CD4-positive, alpha-beta memory T cell (primary cell): ENCODE measurements at regions not wholly inside any gene's neighbourhood (a gene's known extent, or its start where the extent isn't known, plus 50 kb on each side); places are given as distances from the start of the nearest gene placed in this dataset.

Source experiments
- CTCF ChIA-PET: fragments of 350-600 bp; sonication (Branson Sonifier 250); formaldehyde crosslinking; loops from one replicate; lab custom pipeline; 2021; ENCODE audit warnings: inconsistent platforms; ENCODE audit not compliant: partially characterized antibody; lab: Charles Lee
- POLR2A ChIA-PET: fragments of 350-600 bp; sonication (Branson Sonifier 250); formaldehyde crosslinking; loops from one replicate; lab custom pipeline; 2021; ENCODE audit not compliant: partially characterized antibody; lab: Charles Lee
- DNase-seq, 5 donors: peaks; one replicate each; pipeline versions ENCODE4 v3.0.0 to v3.0.0-alpha.2; 2020 to 2022; ENCODE audit warnings: mixed read lengths in 1 of 5
- H3K27ac ChIP-seq: one replicate; pipeline ENCODE4 v1.7.0; 2013; ENCODE audit warnings: low read depth, low read length
- H3K27me3 ChIP-seq: 2 replicates; pipeline ENCODE4 v1.7.0; 2013; ENCODE audit warnings: mild to moderate bottlenecking, low read length, moderate library complexity; ENCODE audit not compliant: insufficient read depth
- H3K36me3 ChIP-seq: 2 replicates; pipeline ENCODE4 v1.7.0; 2013; ENCODE audit warnings: mild to moderate bottlenecking, low read length, moderate library complexity; ENCODE audit not compliant: insufficient read depth
- H3K4me1 ChIP-seq: 2 replicates; pipeline ENCODE4 v1.7.0; 2013; ENCODE audit warnings: mild to moderate bottlenecking, low read length, moderate library complexity; ENCODE audit not compliant: insufficient read depth
- H3K4me3 ChIP-seq, 2 donors: one replicate each; pipeline ENCODE4 v1.7.0; 2013; ENCODE audit warnings: low read length in 2 of 2, mild to moderate bottlenecking in 1 of 2
- H3K9me3 ChIP-seq, 2 donors: one replicate each; pipeline ENCODE4 v1.7.0; 2013; ENCODE audit warnings: low read length in 2 of 2, control low read depth in 1 of 2; ENCODE audit not compliant: control insufficient read depth in 1 of 2
- H3K27ac Mint-ChIP-seq, 7 donors: one replicate each; pipeline ENCODE4 v1.8.0; 2020 to 2021; ENCODE audit warnings: mixed read lengths in 7 of 7, mild to moderate bottlenecking in 6 of 7, inconsistent platforms in 3 of 7, moderate library complexity in 3 of 7
- H3K27me3 Mint-ChIP-seq, 2 donors: one replicate each; pipeline ENCODE4 v1.8.0; 2020 to 2021; ENCODE audit warnings: mixed read lengths in 2 of 2
- H3K36me3 Mint-ChIP-seq, 2 donors: one replicate each; pipeline ENCODE4 v1.8.0; 2020 to 2021; ENCODE audit warnings: mixed read lengths in 2 of 2, inconsistent platforms in 1 of 2, mild to moderate bottlenecking in 1 of 2
- H3K4me1 Mint-ChIP-seq, 4 donors: one replicate each; pipeline ENCODE4 v1.8.0; 2020 to 2021; ENCODE audit warnings: mixed read lengths in 4 of 4, mild to moderate bottlenecking in 1 of 4
- H3K4me3 Mint-ChIP-seq, 8 donors: one replicate each; pipeline ENCODE4 v1.8.0; 2020 to 2021; ENCODE audit warnings: mixed read lengths in 8 of 8, mild to moderate bottlenecking in 7 of 8, moderate library complexity in 6 of 8, inconsistent platforms in 3 of 8
- H3K9me3 Mint-ChIP-seq, 8 donors: one replicate each; pipeline ENCODE4 v1.8.0; 2020 to 2021; ENCODE audit warnings: mixed read lengths in 8 of 8, mild to moderate bottlenecking in 5 of 8, inconsistent platforms in 3 of 8, moderate library complexity in 1 of 8
- intact Hi-C: fragments of 100-400 bp; cut with micrococcal nuclease; formaldehyde crosslinking; loops from one replicate; pipeline ENCODE4 v1.15.1; 2023

DNA sequence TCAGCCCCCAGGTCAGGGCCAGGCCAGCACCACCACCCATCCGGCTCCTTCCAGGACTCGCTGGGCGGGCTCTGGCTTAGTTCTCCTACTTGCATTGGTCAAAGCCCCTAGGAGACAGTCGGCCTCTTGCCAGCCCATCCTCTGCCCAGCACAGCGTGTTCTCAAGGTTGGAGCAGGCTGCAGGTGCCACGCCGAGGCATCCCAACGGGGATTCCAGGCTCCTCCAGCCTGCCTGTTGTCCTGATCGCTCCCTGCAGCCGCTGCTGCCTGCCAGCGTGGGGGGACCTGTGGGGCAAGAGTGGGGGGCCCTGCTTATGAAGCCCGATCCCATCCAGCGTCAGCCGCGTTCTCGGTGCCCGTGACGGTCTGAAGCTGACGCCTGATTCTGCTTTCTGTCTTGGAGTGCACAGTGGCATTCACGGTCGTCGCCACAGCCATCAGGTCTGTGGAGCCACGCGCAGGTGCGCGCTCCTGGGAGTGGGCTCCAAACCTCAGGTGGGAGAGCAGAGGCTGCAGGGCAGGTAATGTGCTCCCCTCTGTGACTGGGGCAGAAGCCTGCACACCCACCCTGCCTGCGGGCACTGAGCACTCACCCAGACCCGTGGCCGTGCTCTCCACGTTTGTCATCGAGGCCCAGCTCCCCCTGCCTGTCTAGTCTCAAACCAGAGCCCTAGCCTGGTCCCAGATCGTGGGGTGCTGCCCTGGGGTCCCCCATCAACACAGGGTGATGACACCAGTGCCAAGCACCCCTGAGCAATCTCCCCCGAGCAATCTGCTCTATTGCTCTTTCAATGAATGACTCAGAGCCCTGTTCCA, 991.6 kb downstream of the BRD1 start:
- Mint-ChIP-seq H3K36me3 (no peaks in the 10 kb centered on the region), H3K4me3 (no peak overlapping the region), H3K9me3 (peaks cover 5 to 23% (median 14%) of the 10 kb centered on the region in 8 donors), H3K27ac (no peak overlapping the region), H3K27me3 (no peaks in the 10 kb centered on the region), H3K4me1 (no peaks in the 10 kb centered on the region)
- Histone ChIP-seq H3K9me3 (no peaks in the 10 kb centered on the region), H3K27me3 (no peaks in the 10 kb centered on the region), H3K4me3 (no peak overlapping the region), H3K36me3 (no peaks in the 10 kb centered on the region), H3K4me1 (no peaks in the 10 kb centered on the region), H3K27ac (no peak overlapping the region)
- ChIA-PET CTCF (no interaction called here), POLR2A (no interaction called here)
- intact Hi-C loops: no loop called here
- no peak for DNase-seq

DNA sequence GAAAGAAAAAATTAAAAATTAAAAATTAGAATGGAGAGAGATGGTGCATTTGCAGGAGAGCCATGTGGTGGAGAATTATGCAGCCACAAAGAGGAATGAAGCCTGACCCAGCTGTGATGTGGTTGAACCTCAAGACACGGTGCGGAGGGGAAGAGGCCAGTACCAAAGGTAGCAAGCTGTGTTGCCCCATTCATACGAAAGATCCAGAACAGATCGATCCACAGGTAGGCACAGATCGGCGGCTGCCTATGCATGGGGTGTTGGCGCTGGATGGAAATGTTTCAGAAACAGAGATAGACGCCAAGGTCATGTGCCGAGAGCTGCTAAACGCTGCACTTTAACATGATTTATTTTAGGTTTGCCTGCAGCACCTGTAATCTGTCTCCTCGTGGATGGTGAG, 992.3 kb downstream of the BRD1 start:
- Histone ChIP-seq H3K4me3 (no peak overlapping the region), H3K4me1 (no peaks in the 10 kb centered on the region), H3K27ac (no peak overlapping the region), H3K27me3 (no peaks in the 10 kb centered on the region), H3K9me3 (no peaks in the 10 kb centered on the region), H3K36me3 (no peaks in the 10 kb centered on the region)
- H3K4me1 Mint-ChIP-seq: no peaks in the 10 kb centered on the region
- CTCF ChIA-PET: no interaction called here
- H3K27me3 Mint-ChIP-seq: peaks cover 0 to 2% of the 10 kb centered on the region in 2 donors
- no peak overlapping the region for H3K27ac Mint-ChIP-seq
- H3K9me3 Mint-ChIP-seq: peaks cover 5 to 25% (median 14%) of the 10 kb centered on the region in 8 donors
- H3K4me3 Mint-ChIP-seq: no peak overlapping the region
- H3K36me3 Mint-ChIP-seq: no peaks in the 10 kb centered on the region
- POLR2A ChIA-PET: no interaction called here
- DNase-seq: no peak
- intact Hi-C loops: no loop called here

DNA sequence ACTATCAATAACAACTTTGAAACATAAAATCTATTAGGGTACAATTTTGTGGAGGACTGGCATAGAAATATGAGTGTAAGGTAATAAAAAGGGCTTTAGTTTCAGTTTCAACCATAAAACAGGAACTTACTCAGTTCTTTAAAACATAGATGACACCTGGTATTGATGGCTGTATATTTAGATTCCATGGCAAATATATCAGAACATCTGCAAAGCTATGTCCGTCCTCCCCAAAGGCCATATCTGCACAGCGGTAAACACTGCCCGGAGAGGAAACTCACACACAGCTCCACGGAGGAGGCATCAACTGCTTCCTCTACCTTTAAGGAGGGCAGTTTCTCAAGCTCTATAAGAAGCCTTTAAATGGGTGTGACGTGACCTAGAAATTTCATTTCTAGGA, 993.3 kb downstream of the BRD1 start:
- Histone ChIP-seq H3K36me3 (no peaks in the 10 kb centered on the region), H3K4me3 (no peak overlapping the region), H3K27ac (no peak overlapping the region), H3K4me1 (no peaks in the 10 kb centered on the region), H3K27me3 (no peaks in the 10 kb centered on the region), H3K9me3 (no peaks in the 10 kb centered on the region)
- no peaks in the 10 kb centered on the region for H3K36me3 Mint-ChIP-seq
- no peak for DNase-seq
- H3K4me3 Mint-ChIP-seq: no peak overlapping the region
- H3K27me3 Mint-ChIP-seq: peaks cover 0 to 3% of the 10 kb centered on the region in 2 donors
- no peak overlapping the region for H3K27ac Mint-ChIP-seq
- intact Hi-C loops: no loop called here
- H3K4me1 Mint-ChIP-seq: no peaks in the 10 kb centered on the region
- H3K9me3 Mint-ChIP-seq: peaks cover 5 to 25% (median 15%) of the 10 kb centered on the region in 8 donors
- POLR2A ChIA-PET: no interaction called here
- CTCF ChIA-PET: no interaction called here

DNA sequence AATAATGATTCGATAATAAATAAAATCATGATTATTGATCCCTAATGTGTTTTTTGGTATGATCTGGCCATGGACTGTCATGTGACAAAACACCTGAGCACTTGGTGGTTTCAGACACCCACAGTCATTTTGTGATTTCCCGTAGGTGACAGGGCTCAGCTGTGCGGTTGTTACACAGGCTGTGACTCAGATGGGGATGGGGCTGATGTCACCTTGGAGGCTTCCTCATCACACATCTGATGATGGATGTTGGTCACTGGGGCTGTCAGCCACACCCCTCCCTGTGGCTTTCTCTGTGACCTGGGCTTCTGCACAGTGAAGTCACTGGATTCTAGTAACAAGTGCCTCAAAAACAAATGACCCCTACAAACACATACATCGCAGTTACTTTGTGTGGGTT, 995.1 kb downstream of the BRD1 start:
- H3K36me3 ChIP-seq: no peaks in the 10 kb centered on the region
- DNase-seq: no peak
- H3K4me1 ChIP-seq: no peaks in the 10 kb centered on the region
- no peak overlapping the region for H3K27ac ChIP-seq
- Mint-ChIP-seq H3K36me3 (no peaks in the 10 kb centered on the region), H3K27ac (no peak overlapping the region), H3K4me1 (no peaks in the 10 kb centered on the region), H3K27me3 (peaks cover 2 to 3% of the 10 kb centered on the region in 2 donors), H3K4me3 (no peak overlapping the region), H3K9me3 (peaks cover 4 to 27% (median 15%) of the 10 kb centered on the region in 8 donors)
- no peaks in the 10 kb centered on the region for H3K9me3 ChIP-seq
- CTCF ChIA-PET: no interaction called here
- intact Hi-C loops: no loop called here
- POLR2A ChIA-PET: no interaction called here
- no peaks in the 10 kb centered on the region for H3K27me3 ChIP-seq
- no peak overlapping the region for H3K4me3 ChIP-seq

DNA sequence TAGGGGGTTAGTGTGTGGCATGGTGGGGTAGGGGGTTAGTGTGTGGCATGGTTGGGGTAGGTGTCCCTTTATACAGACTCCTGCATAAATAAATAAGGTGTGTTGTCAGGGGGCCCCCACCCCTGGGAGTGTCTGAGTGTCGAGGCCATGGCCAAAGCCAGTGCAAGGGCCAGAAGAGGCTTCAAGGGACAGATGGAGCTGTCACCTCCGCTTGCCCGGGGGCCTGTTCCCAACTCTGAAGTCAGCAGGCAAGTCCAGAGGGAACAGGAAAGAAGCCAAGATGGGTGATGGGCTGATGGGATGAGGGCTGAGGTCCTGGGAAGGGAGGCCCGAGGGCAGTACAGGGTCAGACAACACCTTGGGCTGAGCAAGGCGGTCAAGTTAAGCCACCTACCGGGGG, 997.8 kb downstream of the BRD1 start:
- Mint-ChIP-seq H3K4me3 (no peak overlapping the region), H3K27me3 (peaks cover 4 to 6% of the 10 kb centered on the region in 2 donors), H3K9me3 (peaks cover 0 to 27% (median 11%) of the 10 kb centered on the region in 8 donors), H3K27ac (peak overlapping the region in 1 of 7 donors; percentile 36), H3K36me3 (no peaks in the 10 kb centered on the region), H3K4me1 (no peaks in the 10 kb centered on the region)
- no peak overlapping the region for H3K4me3 ChIP-seq
- no peak for DNase-seq
- POLR2A ChIA-PET: no interaction called here
- CTCF ChIA-PET: no interaction called here
- no peaks in the 10 kb centered on the region for H3K4me1 ChIP-seq
- H3K9me3 ChIP-seq: no peaks in the 10 kb centered on the region
- H3K27ac ChIP-seq: no peak overlapping the region
- no peaks in the 10 kb centered on the region for H3K36me3 ChIP-seq
- H3K27me3 ChIP-seq: no peaks in the 10 kb centered on the region
- intact Hi-C loops: no loop called here

DNA sequence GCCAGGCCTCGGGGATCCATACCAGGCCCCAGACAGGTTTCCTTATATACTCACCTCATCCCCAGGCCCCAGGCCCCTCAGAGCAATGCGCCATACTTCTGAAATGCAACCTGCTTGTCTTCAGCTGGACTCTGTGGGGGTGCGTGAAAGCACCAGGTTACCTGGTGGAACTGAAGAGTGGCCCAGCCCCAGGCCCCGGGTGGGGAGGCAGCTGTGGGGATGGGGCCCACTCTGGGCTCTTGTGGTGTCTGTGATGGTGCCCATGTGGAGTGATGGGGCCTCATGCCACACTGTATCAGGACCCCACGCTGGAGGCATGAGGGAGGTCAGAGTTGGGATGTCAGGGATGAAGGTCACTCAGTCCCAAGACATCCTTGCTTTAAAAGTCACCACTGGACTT, 999.0 kb downstream of the BRD1 start:
- Mint-ChIP-seq H3K4me1 (no peaks in the 10 kb centered on the region), H3K27me3 (peaks cover 4 to 6% of the 10 kb centered on the region in 2 donors), H3K27ac (no peak overlapping the region), H3K4me3 (no peak overlapping the region), H3K9me3 (peaks cover 0 to 25% (median 11%) of the 10 kb centered on the region in 8 donors), H3K36me3 (no peaks in the 10 kb centered on the region)
- Histone ChIP-seq H3K4me1 (no peaks in the 10 kb centered on the region), H3K27me3 (no peaks in the 10 kb centered on the region), H3K36me3 (no peaks in the 10 kb centered on the region), H3K27ac (no peak overlapping the region), H3K9me3 (no peaks in the 10 kb centered on the region), H3K4me3 (no peak overlapping the region)
- CTCF ChIA-PET: no interaction called here
- intact Hi-C loops: no loop called here
- POLR2A ChIA-PET: no interaction called here
- no peak for DNase-seq

DNA sequence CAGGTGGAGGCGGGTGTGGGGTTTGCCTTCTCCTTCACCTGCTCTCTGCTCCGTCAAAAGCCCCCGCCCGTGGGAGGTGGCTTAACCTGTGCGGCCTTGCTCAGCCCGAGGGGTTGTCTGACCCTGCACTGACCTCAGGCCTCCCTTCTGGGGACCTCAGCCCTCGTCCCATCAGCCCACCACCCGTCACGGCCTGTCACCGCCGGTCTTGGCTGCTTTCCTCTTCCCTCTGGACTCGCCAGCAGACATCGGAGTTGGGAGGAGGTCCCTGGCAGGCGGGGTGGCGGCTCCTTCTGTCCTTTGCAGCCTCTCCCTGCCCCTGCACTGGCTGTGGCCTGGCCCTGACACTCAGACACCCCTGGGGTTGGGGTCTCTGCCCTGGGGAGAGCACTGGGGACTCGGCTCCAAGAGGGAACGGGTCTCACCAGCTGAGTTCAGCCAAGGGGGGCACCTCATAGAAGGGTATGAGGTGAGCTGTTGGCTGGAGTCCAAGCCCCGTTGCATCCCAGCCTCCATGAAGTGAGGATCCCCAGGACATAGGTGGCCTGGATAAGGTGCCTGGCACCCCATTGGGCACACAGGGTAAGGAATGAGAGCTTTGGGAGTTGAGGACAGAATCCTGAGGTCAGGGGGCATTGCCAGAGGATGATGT, 999.6 kb downstream of the BRD1 start:
- DNase-seq: no peak
- intact Hi-C loops: no loop called here

More for the DNA sequence above, 999.6 kb downstream of the BRD1 start:
- peaks cover 0 to 21% (median 5%) of the 10 kb centered on the region in 8 donors for H3K9me3 Mint-ChIP-seq
- no peaks in the 10 kb centered on the region for H3K36me3 Mint-ChIP-seq
- no peak overlapping the region for H3K27ac Mint-ChIP-seq
- Histone ChIP-seq H3K4me3 (no peak overlapping the region), H3K36me3 (no peaks in the 10 kb centered on the region), H3K27ac (no peak overlapping the region), H3K27me3 (no peaks in the 10 kb centered on the region), H3K4me1 (no peaks in the 10 kb centered on the region), H3K9me3 (no peaks in the 10 kb centered on the region)
- ChIA-PET POLR2A (no interaction called here), CTCF (no interaction called here)
- no peaks in the 10 kb centered on the region for H3K4me1 Mint-ChIP-seq
- H3K4me3 Mint-ChIP-seq: no peak overlapping the region
- H3K27me3 Mint-ChIP-seq: peaks cover 4 to 6% of the 10 kb centered on the region in 2 donors
